GM23248 (cell line): ENCODE measurements at regions not wholly inside any gene's neighbourhood (a gene's known extent, or its start where the extent isn't known, plus 50 kb on each side); places are given as distances from the start of the nearest gene placed in this dataset.

Experiments
- EZH2 ChIP-seq: fragments of 200-600 bp; sonication (generic); IDR thresholded peaks from 2 replicates; pipeline ENCODE4 v1.6.1; 2018; ENCODE audit warnings: antibody characterized with exemption, mild to moderate bottlenecking; ENCODE audit not compliant: insufficient read depth, poor library complexity, severe bottlenecking
- EZH2phosphoT487 ChIP-seq: fragments of 200-600 bp; sonication (generic); IDR thresholded peaks from 2 replicates; pipeline ENCODE4 v1.6.1; 2018; ENCODE audit warnings: antibody characterized with exemption, moderate library complexity, mild to moderate bottlenecking, low read depth; ENCODE audit not compliant: insufficient read depth

DNA sequence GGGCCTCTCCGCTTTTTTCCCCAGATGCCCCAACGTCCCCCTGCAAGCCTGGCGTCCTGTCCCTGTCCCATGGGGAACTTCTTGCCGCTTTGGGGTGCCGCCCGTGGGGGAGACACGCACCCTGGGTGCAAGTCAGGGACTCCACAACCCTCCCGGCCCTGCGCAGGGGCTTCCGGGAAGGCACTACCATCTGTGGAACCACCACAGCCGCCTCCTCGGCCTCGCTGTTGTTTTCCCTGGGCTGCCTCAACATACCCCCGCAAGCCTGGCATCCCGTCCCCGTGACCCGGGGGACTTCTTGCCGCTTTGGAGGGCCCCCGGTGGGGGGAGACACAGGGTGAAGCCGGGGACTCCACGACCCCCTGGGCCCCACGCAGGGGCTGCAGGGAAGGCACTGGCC is 238.4 kb downstream of the TUBA3C start:
- TF ChIP-seq EZH2phosphoT487 (no peak), EZH2 (no peak)
